GM18873 (cell line): ENCODE measurements at regions not wholly inside any gene's neighbourhood (a gene's known extent, or its start where the extent isn't known, plus 50 kb on each side); places are given as distances from the start of the nearest gene placed in this dataset.

Experiments used
- ATAC-seq: cut with Tn5 transposase; IDR thresholded peaks from one replicate; pipeline ENCODE4 v1.9.1; 2021; ENCODE audit warnings: mild to moderate bottlenecking, moderate library complexity, moderate number of reproducible peaks; ENCODE audit not compliant: unreplicated experiment, low FRiP score

GRCh38 chr10:63727636-63728035 is 206.4 kb downstream of the REEP3 start:
- no peak for ATAC-seq

GRCh38 chr10:63735305-63735704 is 214.1 kb downstream of the REEP3 start:
- ATAC-seq: no peak

- no peak for ATAC-seq
Observed at GRCh38 chr10:63738410-63738809, 217.2 kb downstream of the REEP3 start.

- ATAC-seq: no peak
Observed at GRCh38 chr10:63744060-63744941, 223.1 kb downstream of the REEP3 start.

GRCh38 chr10:63749915-63750314 is 228.7 kb downstream of the REEP3 start:
- no peak for ATAC-seq

- ATAC-seq: no peak
Observed at GRCh38 chr10:63751836-63752235, 230.6 kb downstream of the REEP3 start.

GRCh38 chr10:63752318-63752717 is 231.1 kb downstream of the REEP3 start:
- ATAC-seq: no peak

- ATAC-seq: no peak
Observed at GRCh38 chr10:63753808-63754207, 232.6 kb downstream of the REEP3 start.

GRCh38 chr10:63755441-63755840 is 234.2 kb downstream of the REEP3 start:
- ATAC-seq: no peak

GRCh38 chr10:63757067-63757466 is 235.9 kb downstream of the REEP3 start:
- ATAC-seq: no peak

- ATAC-seq: no peak
Observed at GRCh38 chr10:63758080-63758479, 236.9 kb downstream of the REEP3 start.

GRCh38 chr10:63759335-63759734 is 238.1 kb downstream of the REEP3 start:
- no peak for ATAC-seq

GRCh38 chr10:63760034-63760707 is 239.0 kb downstream of the REEP3 start:
- ATAC-seq: no peak

- no peak for ATAC-seq
Observed at GRCh38 chr10:63760708-63761047, 239.5 kb downstream of the REEP3 start.

- ATAC-seq: no peak
Observed at GRCh38 chr10:63761243-63761642, 240.0 kb downstream of the REEP3 start.

GRCh38 chr10:63763744-63764143 is 242.5 kb downstream of the REEP3 start:
- ATAC-seq: no peak

- no peak for ATAC-seq
Observed at GRCh38 chr10:63765126-63765525, 243.9 kb downstream of the REEP3 start.

- ATAC-seq: no peak
Observed at GRCh38 chr10:63766745-63767137, 245.5 kb downstream of the REEP3 start.

- no peak for ATAC-seq
Observed at GRCh38 chr10:63767138-63767801, 246.1 kb downstream of the REEP3 start.

GRCh38 chr10:63769367-63769766 is 248.2 kb downstream of the REEP3 start:
- ATAC-seq: no peak

GRCh38 chr10:63770523-63770922 is 249.3 kb downstream of the REEP3 start:
- ATAC-seq: no peak
